Lower leg skin (tissue), 3 donors: ENCODE measurements at regions not wholly inside any gene's neighbourhood (a gene's known extent, or its start where the extent isn't known, plus 50 kb on each side); places are given as distances from the start of the nearest gene placed in this dataset.

Experiments used
- POLR2A ChIP-seq, 2 donors: fragments of 450-650 bp; IDR thresholded peaks; one replicate each; pipeline ENCODE4 v1.6.1; 2016 to 2017; ENCODE audit warnings: antibody characterized with exemption in 2 of 2, mild to moderate bottlenecking in 1 of 2, moderate library complexity in 1 of 2
- TF ChIP-seq, protein P1 (sequence below), 3 donors: fragments of 450-650 bp; IDR thresholded peaks; one replicate each; pipeline ENCODE4 v1.5.1; 2016; ENCODE audit warnings: antibody characterized with exemption in 3 of 3, mild to moderate bottlenecking in 3 of 3, moderate library complexity in 2 of 3

DNA sequence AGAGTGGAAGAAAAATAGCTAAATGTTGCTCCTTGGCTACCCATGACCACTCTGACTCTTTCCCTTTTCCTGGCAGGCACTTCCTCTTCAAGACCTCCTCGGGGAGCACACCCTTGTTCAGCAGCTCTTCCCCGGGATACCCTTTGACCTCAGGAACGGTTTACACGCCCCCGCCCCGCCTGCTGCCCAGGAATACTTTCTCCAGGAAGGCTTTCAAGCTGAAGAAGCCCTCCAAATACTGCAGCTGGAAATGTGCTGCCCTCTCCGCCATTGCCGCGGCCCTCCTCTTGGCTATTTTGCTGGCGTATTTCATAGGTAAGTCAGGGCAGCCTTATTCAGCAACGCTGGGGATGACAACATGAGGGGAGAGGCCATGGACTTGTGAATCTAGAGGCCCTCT, 298.6 kb upstream of the WWC1 start:
- no peak for TF ChIP-seq POLR2A (IDR thresholded peaks at IDR 0.05)
- TF ChIP-seq, protein P1, sequence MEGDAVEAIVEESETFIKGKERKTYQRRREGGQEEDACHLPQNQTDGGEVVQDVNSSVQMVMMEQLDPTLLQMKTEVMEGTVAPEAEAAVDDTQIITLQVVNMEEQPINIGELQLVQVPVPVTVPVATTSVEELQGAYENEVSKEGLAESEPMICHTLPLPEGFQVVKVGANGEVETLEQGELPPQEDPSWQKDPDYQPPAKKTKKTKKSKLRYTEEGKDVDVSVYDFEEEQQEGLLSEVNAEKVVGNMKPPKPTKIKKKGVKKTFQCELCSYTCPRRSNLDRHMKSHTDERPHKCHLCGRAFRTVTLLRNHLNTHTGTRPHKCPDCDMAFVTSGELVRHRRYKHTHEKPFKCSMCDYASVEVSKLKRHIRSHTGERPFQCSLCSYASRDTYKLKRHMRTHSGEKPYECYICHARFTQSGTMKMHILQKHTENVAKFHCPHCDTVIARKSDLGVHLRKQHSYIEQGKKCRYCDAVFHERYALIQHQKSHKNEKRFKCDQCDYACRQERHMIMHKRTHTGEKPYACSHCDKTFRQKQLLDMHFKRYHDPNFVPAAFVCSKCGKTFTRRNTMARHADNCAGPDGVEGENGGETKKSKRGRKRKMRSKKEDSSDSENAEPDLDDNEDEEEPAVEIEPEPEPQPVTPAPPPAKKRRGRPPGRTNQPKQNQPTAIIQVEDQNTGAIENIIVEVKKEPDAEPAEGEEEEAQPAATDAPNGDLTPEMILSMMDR (IDR thresholded peaks at IDR 0.05) = no peak
